HEK293 (cell line): ENCODE measurements at regions not wholly inside any gene's neighbourhood (a gene's known extent, or its start where the extent isn't known, plus 50 kb on each side); places are given as distances from the start of the nearest gene placed in this dataset.

Experiments used
- CTCF ChIA-PET: fragments of 350-600 bp; formaldehyde crosslinking; extraction: SDS; loops from one replicate; lab custom pipeline; 2021; ENCODE audit warnings: antibody characterized with exemption; lab: Yijun Ruan, JAX
- POLR2A ChIA-PET: fragments of 300-600 bp; formaldehyde crosslinking; extraction: SDS; loops from one replicate; lab custom pipeline; 2020; ENCODE audit warnings: antibody characterized with exemption, inconsistent platforms; lab: Yijun Ruan, JAX
- H3K27ac ChIP-seq: fragments of 200-500 bp; sonication (Bioruptor generic); 2 replicates; pipeline ENCODE4 v1.5.1; 2014; ENCODE audit warnings: low read depth, low read length, control low read depth, inconsistent platforms; ENCODE audit errors: extremely low read depth
- H3K36me3 ChIP-seq, 2 experiments: fragments of 200-500 bp in 1 of 2; sonication (Bioruptor generic) in 1 of 2; 1 replicate in 1 of 2; 2 replicates in 1 of 2; pipeline ENCODE4 v1.5.1; 2014 to 2017; ENCODE audit warnings: inconsistent platforms in 2 of 2, low read length in 2 of 2; ENCODE audit not compliant: control insufficient read depth in 2 of 2, insufficient read depth in 1 of 2
- H3K4me1 ChIP-seq: fragments of 200-500 bp; sonication (Bioruptor generic); 2 replicates; pipeline ENCODE4 v1.5.1; 2014; ENCODE audit warnings: mild to moderate bottlenecking, low read length, inconsistent platforms; ENCODE audit not compliant: control insufficient read depth, insufficient read depth
- H3K4me3 ChIP-seq: 2 replicates; pipeline ENCODE4 v1.5.1; 2011; ENCODE audit warnings: low read depth, mild to moderate bottlenecking, control low read depth, low read length, moderate library complexity
- H3K9me3 ChIP-seq: fragments of 200-500 bp; sonication (Bioruptor generic); 2 replicates; pipeline ENCODE4 v1.5.1; 2014; ENCODE audit warnings: low read depth, low read length, inconsistent platforms; ENCODE audit not compliant: control insufficient read depth, insufficient read depth
- HIC1 ChIP-seq: fragments of 450-650 bp; formaldehyde crosslinking; IDR thresholded peaks from 2 replicates; pipeline ENCODE4 v1.5.1; 2016; ENCODE audit warnings: missing biosample characterization, missing genetic modification characterization
- KLF8 ChIP-seq: fragments of 450-650 bp; formaldehyde crosslinking; IDR thresholded peaks from 2 replicates; pipeline ENCODE4 v1.5.1; 2016; ENCODE audit warnings: missing biosample characterization, missing genetic modification characterization
- ZBTB11 ChIP-seq: fragments of 450-650 bp; formaldehyde crosslinking; conservative IDR thresholded peaks from 2 replicates; pipeline ENCODE4 v1.5.1; 2016; ENCODE audit warnings: low read depth, missing biosample characterization, missing genetic modification characterization
- ZFP41 ChIP-seq: fragments of 450-650 bp; formaldehyde crosslinking; IDR thresholded peaks from 2 replicates; pipeline ENCODE4 v1.5.1; 2016; ENCODE audit warnings: missing biosample characterization, missing genetic modification characterization, borderline replicate concordance
- ZNF19 ChIP-seq: fragments of 450-650 bp; formaldehyde crosslinking; IDR thresholded peaks from 2 replicates; pipeline ENCODE4; 2016; ENCODE audit warnings: missing biosample characterization, missing genetic modification characterization, low read depth
- ZNF391 ChIP-seq: fragments of 450-650 bp; formaldehyde crosslinking; IDR thresholded peaks from 2 replicates; pipeline ENCODE4 v1.5.1; 2016; ENCODE audit warnings: low read depth, missing biosample characterization, missing genetic modification characterization, borderline replicate concordance
- ZNF449 ChIP-seq: fragments of 450-650 bp; formaldehyde crosslinking; IDR thresholded peaks from 2 replicates; pipeline ENCODE4 v1.5.1; 2017; ENCODE audit warnings: missing biosample characterization, mild to moderate bottlenecking, missing genetic modification characterization, moderate library complexity
- ZNF48 ChIP-seq: fragments of 450-650 bp; formaldehyde crosslinking; IDR thresholded peaks from 2 replicates; pipeline ENCODE4 v1.5.1; 2016; ENCODE audit warnings: missing biosample characterization, missing genetic modification characterization
- ZNF529 ChIP-seq: fragments of 450-650 bp; formaldehyde crosslinking; IDR thresholded peaks from 2 replicates; pipeline ENCODE4 v1.5.1; 2017; ENCODE audit warnings: missing genetic modification characterization, missing biosample characterization; ENCODE audit not compliant: insufficient replicate concordance
- ZNF626 ChIP-seq: fragments of 450-650 bp; sonication (Bioruptor Pico); formaldehyde crosslinking; IDR thresholded peaks from 2 replicates; pipeline ENCODE4 v1.5.1; 2018; ENCODE audit warnings: missing biosample characterization, missing genetic modification characterization, inconsistent platforms
- ZNF701 ChIP-seq: fragments of 450-650 bp; formaldehyde crosslinking; IDR thresholded peaks from 2 replicates; pipeline ENCODE4 v1.5.1; 2016; ENCODE audit warnings: missing biosample characterization, missing genetic modification characterization
- ZXDB ChIP-seq: fragments of 450-650 bp; formaldehyde crosslinking; IDR thresholded peaks from 2 replicates; pipeline ENCODE4 v1.5.1; 2016; ENCODE audit warnings: missing biosample characterization, missing genetic modification characterization
- TF ChIP-seq, protein P1 (sequence below): fragments of 450-650 bp; formaldehyde crosslinking; IDR thresholded peaks from 2 replicates; pipeline ENCODE4 v1.5.0; 2017; ENCODE audit warnings: missing biosample characterization, missing genetic modification characterization, borderline replicate concordance
- TF ChIP-seq, protein P2 (sequence below): fragments of 450-650 bp; formaldehyde crosslinking; optimal IDR thresholded peaks from 2 replicates; pipeline ENCODE3; 2016; ENCODE audit warnings: missing biosample characterization, mild to moderate bottlenecking, missing genetic modification characterization
- TF ChIP-seq, protein P3 (sequence below): fragments of 450-650 bp; formaldehyde crosslinking; IDR thresholded peaks from 2 replicates; pipeline ENCODE4 v1.5.1; 2016; ENCODE audit warnings: missing biosample characterization, missing genetic modification characterization
- TF ChIP-seq, protein P4 (sequence below): fragments of 450-650 bp; formaldehyde crosslinking; IDR thresholded peaks from 2 replicates; pipeline ENCODE4 v1.5.1; 2016; ENCODE audit warnings: missing biosample characterization, missing genetic modification characterization
- TF ChIP-seq, protein P5 (sequence below): fragments of 450-650 bp; formaldehyde crosslinking; IDR thresholded peaks from 2 replicates; pipeline ENCODE4 v1.5.1; 2017; ENCODE audit warnings: missing biosample characterization, missing genetic modification characterization

DNA sequence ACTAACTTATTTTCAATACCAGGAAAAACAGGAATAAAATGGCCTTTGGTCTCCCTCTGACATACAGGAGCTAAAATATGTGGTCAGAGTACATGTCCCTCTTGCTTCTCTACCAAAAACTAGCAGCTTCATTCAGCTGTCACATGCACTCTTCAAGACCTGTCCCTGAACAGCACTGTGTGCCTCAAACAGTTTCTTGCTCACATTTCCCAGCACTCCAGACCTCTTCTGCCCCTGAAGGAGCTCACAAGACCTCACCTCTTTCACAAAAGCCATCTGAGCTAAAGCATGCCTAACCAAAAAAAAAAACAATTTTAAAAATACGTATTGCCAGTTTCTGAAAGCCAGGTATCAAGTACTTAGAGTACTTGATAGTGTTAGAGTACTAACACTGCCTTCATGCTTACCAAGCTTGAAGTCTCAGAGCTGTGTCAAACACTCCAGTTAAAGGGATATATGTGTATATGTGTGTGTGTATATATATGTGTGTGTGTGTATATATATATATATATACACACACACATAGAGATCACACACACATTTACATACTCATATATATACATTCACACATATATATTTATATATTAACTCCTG is 148.3 kb upstream of the POU3F2 start:
- Histone ChIP-seq H3K9me3 (no peaks in the 10 kb centered on the region), H3K4me3 (no peak overlapping the region), H3K27ac (no peak overlapping the region), H3K36me3 (no peaks in the 10 kb centered on the region), H3K4me1 (no peaks in the 10 kb centered on the region)
- ChIA-PET POLR2A (no interaction called here), CTCF (interaction anchor here (0.5 to 1.1 kb wide), 2 partner anchors 433 to 472 kb away, joined by 3 read pairs; no protein-coding TSS in a partner anchor)
- TF ChIP-seq ZBTB11 (tag by site-specific recombination): no peak
- TF ChIP-seq ZXDB (tag by site-specific recombination): no peak
- no peak for TF ChIP-seq ZNF626
- TF ChIP-seq ZNF449 (tag by site-specific recombination): no peak
- TF ChIP-seq KLF8: no peak
- no peak for TF ChIP-seq ZNF19 (tag by site-specific recombination)
- TF ChIP-seq ZNF48 (tag by site-specific recombination): no peak
- TF ChIP-seq ZNF701 (tag by site-specific recombination): no peak

- CTCF ChIA-PET: interaction anchor here (0.9 kb wide), 1 partner anchor 31 kb away, joined by 3 read pairs; no protein-coding TSS in a partner anchor
- H3K4me1 ChIP-seq: no peaks in the 10 kb centered on the region
- no peaks in the 10 kb centered on the region for H3K36me3 ChIP-seq
- no peak overlapping the region for H3K4me3 ChIP-seq
- POLR2A ChIA-PET: no interaction called here
- H3K9me3 ChIP-seq: no peaks in the 10 kb centered on the region
- H3K27ac ChIP-seq: no peak overlapping the region
- TF ChIP-seq, protein P1, sequence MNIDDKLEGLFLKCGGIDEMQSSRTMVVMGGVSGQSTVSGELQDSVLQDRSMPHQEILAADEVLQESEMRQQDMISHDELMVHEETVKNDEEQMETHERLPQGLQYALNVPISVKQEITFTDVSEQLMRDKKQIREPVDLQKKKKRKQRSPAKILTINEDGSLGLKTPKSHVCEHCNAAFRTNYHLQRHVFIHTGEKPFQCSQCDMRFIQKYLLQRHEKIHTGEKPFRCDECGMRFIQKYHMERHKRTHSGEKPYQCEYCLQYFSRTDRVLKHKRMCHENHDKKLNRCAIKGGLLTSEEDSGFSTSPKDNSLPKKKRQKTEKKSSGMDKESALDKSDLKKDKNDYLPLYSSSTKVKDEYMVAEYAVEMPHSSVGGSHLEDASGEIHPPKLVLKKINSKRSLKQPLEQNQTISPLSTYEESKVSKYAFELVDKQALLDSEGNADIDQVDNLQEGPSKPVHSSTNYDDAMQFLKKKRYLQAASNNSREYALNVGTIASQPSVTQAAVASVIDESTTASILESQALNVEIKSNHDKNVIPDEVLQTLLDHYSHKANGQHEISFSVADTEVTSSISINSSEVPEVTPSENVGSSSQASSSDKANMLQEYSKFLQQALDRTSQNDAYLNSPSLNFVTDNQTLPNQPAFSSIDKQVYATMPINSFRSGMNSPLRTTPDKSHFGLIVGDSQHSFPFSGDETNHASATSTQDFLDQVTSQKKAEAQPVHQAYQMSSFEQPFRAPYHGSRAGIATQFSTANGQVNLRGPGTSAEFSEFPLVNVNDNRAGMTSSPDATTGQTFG (tag by site-specific recombination): no peak
- TF ChIP-seq, protein P2, sequence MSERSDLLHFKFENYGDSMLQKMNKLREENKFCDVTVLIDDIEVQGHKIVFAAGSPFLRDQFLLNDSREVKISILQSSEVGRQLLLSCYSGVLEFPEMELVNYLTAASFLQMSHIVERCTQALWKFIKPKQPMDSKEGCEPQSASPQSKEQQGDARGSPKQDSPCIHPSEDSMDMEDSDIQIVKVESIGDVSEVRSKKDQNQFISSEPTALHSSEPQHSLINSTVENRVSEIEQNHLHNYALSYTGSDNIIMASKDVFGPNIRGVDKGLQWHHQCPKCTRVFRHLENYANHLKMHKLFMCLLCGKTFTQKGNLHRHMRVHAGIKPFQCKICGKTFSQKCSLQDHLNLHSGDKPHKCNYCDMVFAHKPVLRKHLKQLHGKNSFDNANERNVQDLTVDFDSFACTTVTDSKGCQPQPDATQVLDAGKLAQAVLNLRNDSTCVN (tag by site-specific recombination): no peak
- TF ChIP-seq, protein P3, sequence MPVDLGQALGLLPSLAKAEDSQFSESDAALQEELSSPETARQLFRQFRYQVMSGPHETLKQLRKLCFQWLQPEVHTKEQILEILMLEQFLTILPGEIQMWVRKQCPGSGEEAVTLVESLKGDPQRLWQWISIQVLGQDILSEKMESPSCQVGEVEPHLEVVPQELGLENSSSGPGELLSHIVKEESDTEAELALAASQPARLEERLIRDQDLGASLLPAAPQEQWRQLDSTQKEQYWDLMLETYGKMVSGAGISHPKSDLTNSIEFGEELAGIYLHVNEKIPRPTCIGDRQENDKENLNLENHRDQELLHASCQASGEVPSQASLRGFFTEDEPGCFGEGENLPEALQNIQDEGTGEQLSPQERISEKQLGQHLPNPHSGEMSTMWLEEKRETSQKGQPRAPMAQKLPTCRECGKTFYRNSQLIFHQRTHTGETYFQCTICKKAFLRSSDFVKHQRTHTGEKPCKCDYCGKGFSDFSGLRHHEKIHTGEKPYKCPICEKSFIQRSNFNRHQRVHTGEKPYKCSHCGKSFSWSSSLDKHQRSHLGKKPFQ: no peak
- TF ChIP-seq, protein P4, sequence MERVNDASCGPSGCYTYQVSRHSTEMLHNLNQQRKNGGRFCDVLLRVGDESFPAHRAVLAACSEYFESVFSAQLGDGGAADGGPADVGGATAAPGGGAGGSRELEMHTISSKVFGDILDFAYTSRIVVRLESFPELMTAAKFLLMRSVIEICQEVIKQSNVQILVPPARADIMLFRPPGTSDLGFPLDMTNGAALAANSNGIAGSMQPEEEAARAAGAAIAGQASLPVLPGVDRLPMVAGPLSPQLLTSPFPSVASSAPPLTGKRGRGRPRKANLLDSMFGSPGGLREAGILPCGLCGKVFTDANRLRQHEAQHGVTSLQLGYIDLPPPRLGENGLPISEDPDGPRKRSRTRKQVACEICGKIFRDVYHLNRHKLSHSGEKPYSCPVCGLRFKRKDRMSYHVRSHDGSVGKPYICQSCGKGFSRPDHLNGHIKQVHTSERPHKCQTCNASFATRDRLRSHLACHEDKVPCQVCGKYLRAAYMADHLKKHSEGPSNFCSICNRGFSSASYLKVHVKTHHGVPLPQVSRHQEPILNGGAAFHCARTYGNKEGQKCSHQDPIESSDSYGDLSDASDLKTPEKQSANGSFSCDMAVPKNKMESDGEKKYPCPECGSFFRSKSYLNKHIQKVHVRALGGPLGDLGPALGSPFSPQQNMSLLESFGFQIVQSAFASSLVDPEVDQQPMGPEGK: no peak
- TF ChIP-seq ZNF391 (tag by site-specific recombination) (no peak), ZNF529 (tag by site-specific recombination) (no peak), ZFP41 (tag by site-specific recombination) (no peak), HIC1 (no peak)
- TF ChIP-seq, protein P5, sequence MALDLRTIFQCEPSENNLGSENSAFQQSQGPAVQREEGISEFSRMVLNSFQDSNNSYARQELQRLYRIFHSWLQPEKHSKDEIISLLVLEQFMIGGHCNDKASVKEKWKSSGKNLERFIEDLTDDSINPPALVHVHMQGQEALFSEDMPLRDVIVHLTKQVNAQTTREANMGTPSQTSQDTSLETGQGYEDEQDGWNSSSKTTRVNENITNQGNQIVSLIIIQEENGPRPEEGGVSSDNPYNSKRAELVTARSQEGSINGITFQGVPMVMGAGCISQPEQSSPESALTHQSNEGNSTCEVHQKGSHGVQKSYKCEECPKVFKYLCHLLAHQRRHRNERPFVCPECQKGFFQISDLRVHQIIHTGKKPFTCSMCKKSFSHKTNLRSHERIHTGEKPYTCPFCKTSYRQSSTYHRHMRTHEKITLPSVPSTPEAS (tag by site-specific recombination): no peak
Observed at GRCh38 chr6:98687752-98688151, 146.6 kb upstream of the POU3F2 start.
